ENCODE measurements at regions not wholly inside any gene's neighbourhood (a gene's known extent, or its start where the extent isn't known, plus 50 kb on each side); places are given as distances from the start of the nearest gene placed in this dataset.

GRCh38 chr5:125834438-125835115, 588.6 kb upstream of the GRAMD2B start:
- Histone ChIP-seq H3K27ac (ENCODE audit: low read depth in 1 of 2, low read length in 2 of 2) (no peak overlapping the region), H3K9me3 (ENCODE audit: control insufficient read depth in 1 of 2, insufficient read depth in 1 of 2, low read length in 2 of 2) (no peaks in the 10 kb centered on the region), H3K27me3 (ENCODE audit: control insufficient read depth in 1 of 2, insufficient read depth in 2 of 2, low read length in 2 of 2) (no peaks in the 10 kb centered on the region), H3K36me3 (ENCODE audit: insufficient read depth, low read length) (no peaks in the 10 kb centered on the region), H3K4me1 (ENCODE audit: insufficient read depth, low read length) (no peaks in the 10 kb centered on the region), H3K4me3 (ENCODE audit: low read length) (no peak overlapping the region)
- ChIA-PET CTCF (no interaction called here), POLR2A (no interaction called here)
- ATAC-seq (ENCODE audit: poor library complexity) = no peak
- H3K27ac Mint-ChIP-seq = no peak overlapping the region
- no peaks in the 10 kb centered on the region for H3K4me1 Mint-ChIP-seq (ENCODE audit: low read depth)
- no peak overlapping the region for H3K4me3 Mint-ChIP-seq
- TF ChIP-seq, protein P1, sequence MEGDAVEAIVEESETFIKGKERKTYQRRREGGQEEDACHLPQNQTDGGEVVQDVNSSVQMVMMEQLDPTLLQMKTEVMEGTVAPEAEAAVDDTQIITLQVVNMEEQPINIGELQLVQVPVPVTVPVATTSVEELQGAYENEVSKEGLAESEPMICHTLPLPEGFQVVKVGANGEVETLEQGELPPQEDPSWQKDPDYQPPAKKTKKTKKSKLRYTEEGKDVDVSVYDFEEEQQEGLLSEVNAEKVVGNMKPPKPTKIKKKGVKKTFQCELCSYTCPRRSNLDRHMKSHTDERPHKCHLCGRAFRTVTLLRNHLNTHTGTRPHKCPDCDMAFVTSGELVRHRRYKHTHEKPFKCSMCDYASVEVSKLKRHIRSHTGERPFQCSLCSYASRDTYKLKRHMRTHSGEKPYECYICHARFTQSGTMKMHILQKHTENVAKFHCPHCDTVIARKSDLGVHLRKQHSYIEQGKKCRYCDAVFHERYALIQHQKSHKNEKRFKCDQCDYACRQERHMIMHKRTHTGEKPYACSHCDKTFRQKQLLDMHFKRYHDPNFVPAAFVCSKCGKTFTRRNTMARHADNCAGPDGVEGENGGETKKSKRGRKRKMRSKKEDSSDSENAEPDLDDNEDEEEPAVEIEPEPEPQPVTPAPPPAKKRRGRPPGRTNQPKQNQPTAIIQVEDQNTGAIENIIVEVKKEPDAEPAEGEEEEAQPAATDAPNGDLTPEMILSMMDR (IDR thresholded peaks at IDR 0.05) = no peak
- intact Hi-C loops (cut with DNase I, micrococcal nuclease) = no loop called here
- H3K27me3 Mint-ChIP-seq = no peaks in the 10 kb centered on the region
- DNase-seq = no peak
- H3K9me3 Mint-ChIP-seq = peaks cover 6% of the 10 kb centered on the region
- H3K36me3 Mint-ChIP-seq (ENCODE audit: low read depth) = no peaks in the 10 kb centered on the region

- Histone ChIP-seq H3K27me3 (ENCODE audit: control insufficient read depth in 1 of 2, insufficient read depth in 2 of 2, low read length in 2 of 2) (no peaks in the 10 kb centered on the region), H3K9me3 (ENCODE audit: control insufficient read depth in 1 of 2, insufficient read depth in 1 of 2, low read length in 2 of 2) (peaks cover 0 to under 1% of the 10 kb centered on the region in 2 experiments), H3K36me3 (ENCODE audit: insufficient read depth, low read length) (no peaks in the 10 kb centered on the region), H3K27ac (ENCODE audit: low read depth in 1 of 2, low read length in 2 of 2) (no peak overlapping the region), H3K4me1 (ENCODE audit: insufficient read depth, low read length) (no peaks in the 10 kb centered on the region), H3K4me3 (ENCODE audit: low read length) (no peak overlapping the region)
- TF ChIP-seq, protein P1 (IDR thresholded peaks at IDR 0.05) = no peak
- no peak for DNase-seq
- Mint-ChIP-seq H3K27me3 (no peaks in the 10 kb centered on the region), H3K36me3 (ENCODE audit: low read depth) (no peaks in the 10 kb centered on the region), H3K4me3 (no peak overlapping the region), H3K4me1 (ENCODE audit: low read depth) (no peaks in the 10 kb centered on the region), H3K27ac (no peak overlapping the region), H3K9me3 (peaks cover 5% of the 10 kb centered on the region)
- ChIA-PET CTCF (no interaction called here), POLR2A (no interaction called here)
- ATAC-seq (ENCODE audit: poor library complexity) = no peak
- intact Hi-C loops (cut with DNase I, micrococcal nuclease) = no loop called here
Observed at GRCh38 chr5:125835293-125836172, 587.7 kb upstream of the GRAMD2B start.

GRCh38 chr5:125836256-125836655, 587.0 kb upstream of the GRAMD2B start:
- Histone ChIP-seq H3K27me3 (ENCODE audit: control insufficient read depth in 1 of 2, insufficient read depth in 2 of 2, low read length in 2 of 2) (no peaks in the 10 kb centered on the region), H3K9me3 (ENCODE audit: control insufficient read depth in 1 of 2, insufficient read depth in 1 of 2, low read length in 2 of 2) (peaks cover 0 to 8% of the 10 kb centered on the region in 2 experiments), H3K4me1 (ENCODE audit: insufficient read depth, low read length) (no peaks in the 10 kb centered on the region), H3K27ac (ENCODE audit: low read depth in 1 of 2, low read length in 2 of 2) (no peak overlapping the region), H3K36me3 (ENCODE audit: insufficient read depth, low read length) (no peaks in the 10 kb centered on the region), H3K4me3 (ENCODE audit: low read length) (no peak overlapping the region)
- no peak for ATAC-seq (ENCODE audit: poor library complexity)
- H3K27ac Mint-ChIP-seq = no peak overlapping the region
- no peaks in the 10 kb centered on the region for H3K4me1 Mint-ChIP-seq (ENCODE audit: low read depth)
- no peak for DNase-seq
- peaks cover 5% of the 10 kb centered on the region for H3K9me3 Mint-ChIP-seq
- intact Hi-C loops (cut with DNase I, micrococcal nuclease) = no loop called here
- TF ChIP-seq, protein P1 (IDR thresholded peaks at IDR 0.05) = no peak
- H3K36me3 Mint-ChIP-seq (ENCODE audit: low read depth) = no peaks in the 10 kb centered on the region
- ChIA-PET POLR2A (no interaction called here), CTCF (no interaction called here)
- no peak overlapping the region for H3K4me3 Mint-ChIP-seq
- no peaks in the 10 kb centered on the region for H3K27me3 Mint-ChIP-seq

Data from CD4-positive, alpha-beta T cell (primary cell).